ENCODE measurements at regions not wholly inside any gene's neighbourhood (a gene's known extent, or its start where the extent isn't known, plus 50 kb on each side); places are given as distances from the start of the nearest gene placed in this dataset.
"Not testable (repeated sequence)": the region's sequence is repeated elsewhere in the genome, so short reads cannot be mapped to it uniquely, and the experiment has no call there.

GRCh38 chr6:57989520-57990080 lies 672.2 kb downstream of the PRIM2 start:
- not testable (repeated sequence) for DNase-seq

GRCh38 chr6:57998858-57999619 lies 681.6 kb downstream of the PRIM2 start:
- DNase-seq, result not testable (repeated sequence)

GRCh38 chr6:58000233-58000632 lies 682.8 kb downstream of the PRIM2 start:
- not testable (repeated sequence) for DNase-seq

GRCh38 chr6:58003417-58004167 lies 686.2 kb downstream of the PRIM2 start:
- DNase-seq, result not testable (repeated sequence)

GRCh38 chr6:58007334-58008000 lies 690.0 kb downstream of the PRIM2 start:
- not testable (repeated sequence) for DNase-seq

GRCh38 chr6:58008001-58008335 lies 690.5 kb downstream of the PRIM2 start:
- not testable (repeated sequence) for DNase-seq

- DNase-seq, result not testable (repeated sequence)
Observed at GRCh38 chr6:58011954-58012600, 694.6 kb downstream of the PRIM2 start.

GRCh38 chr6:58016614-58017013 lies 699.2 kb downstream of the PRIM2 start:
- not testable (repeated sequence) for DNase-seq

GRCh38 chr6:58028188-58028587 lies 710.8 kb downstream of the PRIM2 start:
- DNase-seq, result not testable (repeated sequence)

GRCh38 chr6:58038213-58038612 lies 720.8 kb downstream of the PRIM2 start:
- not testable (repeated sequence) for DNase-seq

GRCh38 chr6:58046584-58046983 lies 729.2 kb downstream of the PRIM2 start:
- not testable (repeated sequence) for DNase-seq

- DNase-seq, result not testable (repeated sequence)
Observed at GRCh38 chr6:58047389-58047788, 730.0 kb downstream of the PRIM2 start.

GRCh38 chr6:58047865-58048264 lies 730.4 kb downstream of the PRIM2 start:
- not testable (repeated sequence) for DNase-seq

- not testable (repeated sequence) for DNase-seq
Observed at GRCh38 chr6:58055465-58056176, 738.2 kb downstream of the PRIM2 start.

GRCh38 chr6:58059701-58060100 lies 742.3 kb downstream of the PRIM2 start:
- DNase-seq, result not testable (repeated sequence)

- DNase-seq, result not testable (repeated sequence)
Observed at GRCh38 chr6:58063542-58063941, 746.1 kb downstream of the PRIM2 start.

GRCh38 chr6:58067867-58068548 lies 750.6 kb downstream of the PRIM2 start:
- not testable (repeated sequence) for DNase-seq

GRCh38 chr6:58073263-58073662 lies 755.8 kb downstream of the PRIM2 start:
- DNase-seq, result no peak

GRCh38 chr6:58090067-58090466 lies 772.6 kb downstream of the PRIM2 start:
- not testable (repeated sequence) for DNase-seq

GRCh38 chr6:58097251-58097650 lies 779.8 kb downstream of the PRIM2 start:
- not testable (repeated sequence) for DNase-seq

GRCh38 chr6:58113960-58114359 lies 796.5 kb downstream of the PRIM2 start:
- DNase-seq, result no peak
